ENCODE measurements at regions not wholly inside any gene's neighbourhood (a gene's known extent, or its start where the extent isn't known, plus 50 kb on each side); places are given as distances from the start of the nearest gene placed in this dataset.
"Not testable (repeated sequence)": the region's sequence is repeated elsewhere in the genome, so short reads cannot be mapped to it uniquely, and the experiment has no call there.

GRCh38 chr14:105765072-105765825 lies 238.9 kb downstream of the TMEM121 start:
- not testable (repeated sequence) for DNase-seq

- no peak for DNase-seq
Measured at GRCh38 chr14:105765893-105766614, 239.7 kb downstream of the TMEM121 start.

- no peak for DNase-seq
Measured at GRCh38 chr14:105767315-105767714, 240.9 kb downstream of the TMEM121 start.

GRCh38 chr14:105768039-105768438 lies 241.7 kb downstream of the TMEM121 start:
- DNase-seq = not testable (repeated sequence)

GRCh38 chr14:105769061-105769730 lies 242.8 kb downstream of the TMEM121 start:
- DNase-seq = not testable (repeated sequence)

- DNase-seq = not testable (repeated sequence)
Measured at GRCh38 chr14:105770619-105771216, 244.3 kb downstream of the TMEM121 start.

GRCh38 chr14:105771261-105772226 lies 245.2 kb downstream of the TMEM121 start:
- not testable (repeated sequence) for DNase-seq

GRCh38 chr14:105772710-105773250 lies 246.4 kb downstream of the TMEM121 start:
- not testable (repeated sequence) for DNase-seq

- DNase-seq = no peak
Measured at GRCh38 chr14:105773584-105773983, 247.2 kb downstream of the TMEM121 start.

- DNase-seq = no peak
Measured at GRCh38 chr14:105774001-105774400, 247.6 kb downstream of the TMEM121 start.

- not testable (repeated sequence) for DNase-seq
Measured at GRCh38 chr14:105774585-105775348, 248.4 kb downstream of the TMEM121 start.

- DNase-seq = not testable (repeated sequence)
Measured at GRCh38 chr14:105775349-105775923, 249.1 kb downstream of the TMEM121 start.

- DNase-seq = not testable (repeated sequence)
Measured at GRCh38 chr14:105776112-105776511, 249.7 kb downstream of the TMEM121 start.

GRCh38 chr14:105776924-105777323 lies 250.5 kb downstream of the TMEM121 start:
- no peak for DNase-seq

GRCh38 chr14:105783707-105784106 lies 257.3 kb downstream of the TMEM121 start:
- no peak for DNase-seq

GRCh38 chr14:105793836-105794235 lies 267.5 kb downstream of the TMEM121 start:
- no peak for DNase-seq

- DNase-seq = no peak
Measured at GRCh38 chr14:105797546-105797945, 271.2 kb downstream of the TMEM121 start.

GRCh38 chr14:105805701-105806100 lies 279.3 kb downstream of the TMEM121 start:
- no peak for DNase-seq

- no peak for DNase-seq
Measured at GRCh38 chr14:105806568-105806967, 280.2 kb downstream of the TMEM121 start.

GRCh38 chr14:105817971-105818711 lies 291.8 kb downstream of the TMEM121 start:
- no peak for DNase-seq

All from activated CD8-positive, alpha-beta memory T cell treated with anti-CD3 and anti-CD28 coated beads, Interleukin-2, amount 50 U/mL, for 4 hours (primary cell).